IMR-90 (cell line): ENCODE measurements at regions not wholly inside any gene's neighbourhood (a gene's known extent, or its start where the extent isn't known, plus 50 kb on each side); places are given as distances from the start of the nearest gene placed in this dataset.

Experiments used
- ATAC-seq: fragments of 200-7000 bp; cut with Tn5 transposase; 2 replicates; pipeline ENCODE4 v1.9.1; 2020; ENCODE audit warnings: low read depth, mild to moderate bottlenecking, moderate library complexity
- BruUV-seq: library from RNA; stranded (reverse); fragments of 400-500 nt; replicated peaks from 2 replicates; lab custom pipeline; 2021; lab: Mats Ljungman, UMichigan
- CTCF ChIA-PET: fragments of 300-600 bp; formaldehyde crosslinking; extraction: SDS; loops from one replicate; lab custom pipeline; 2021; ENCODE audit warnings: antibody characterized with exemption; lab: Yijun Ruan, JAX
- POLR2A ChIA-PET: fragments of 300-600 bp; sonication (Branson Sonifier 250); formaldehyde crosslinking; loops from one replicate; lab custom pipeline; 2022; ENCODE audit warnings: antibody characterized with exemption; ENCODE audit not compliant: unreplicated experiment; lab: Charles Lee
- DNase-seq: peaks from one replicate; pipeline ENCODE4 v3.0.0; 2013
- H2AFZ ChIP-seq: replicated peaks from 2 replicates; pipeline ENCODE3; 2013; ENCODE audit warnings: low read length, mild to moderate bottlenecking; ENCODE audit not compliant: poor library complexity
- H2AK5ac ChIP-seq: 2 replicates; pipeline ENCODE4 v1.6.1; 2013; ENCODE audit warnings: low read depth, low read length, inconsistent platforms
- H2AK9ac ChIP-seq: replicated peaks from 2 replicates; pipeline ENCODE3; 2013; ENCODE audit warnings: mild to moderate bottlenecking, low read depth, low read length, moderate library complexity; ENCODE audit not compliant: poor library complexity
- H2BK120ac ChIP-seq: 2 replicates; pipeline ENCODE4 v1.6.1; 2013; ENCODE audit warnings: low read depth, low read length, inconsistent platforms
- H2BK15ac ChIP-seq: 3 replicates; pipeline ENCODE4 v1.6.1; 2013; ENCODE audit warnings: low read depth, low read length, inconsistent platforms
- H2BK20ac ChIP-seq: 2 replicates; pipeline ENCODE4 v1.6.1; 2013; ENCODE audit warnings: low read depth, mild to moderate bottlenecking, inconsistent platforms, low read length, moderate library complexity
- H2BK5ac ChIP-seq: 2 replicates; pipeline ENCODE4 v1.6.1; 2013; ENCODE audit warnings: mild to moderate bottlenecking, low read depth, low read length, inconsistent platforms; ENCODE audit not compliant: poor library complexity, severe bottlenecking
- H3K14ac ChIP-seq: replicated peaks from 2 replicates; pipeline ENCODE4 v1.6.1; 2013; ENCODE audit warnings: low read depth, low read length, inconsistent platforms
- H3K18ac ChIP-seq: 2 replicates; pipeline ENCODE4 v1.6.1; 2013; ENCODE audit warnings: low read depth, low read length, control low read depth
- H3K23ac ChIP-seq: 2 replicates; pipeline ENCODE4 v1.6.1; 2013; ENCODE audit warnings: low read depth, low read length, inconsistent platforms
- H3K27ac ChIP-seq: 2 replicates; pipeline ENCODE4 v1.5.1; 2013; ENCODE audit warnings: mild to moderate bottlenecking, control low read depth, low read length; ENCODE audit not compliant: insufficient read depth
- H3K27me3 ChIP-seq: 2 replicates; pipeline ENCODE4 v1.6.1; 2013; ENCODE audit warnings: low read length; ENCODE audit not compliant: control insufficient read depth, insufficient read depth
- H3K36me3 ChIP-seq: 2 replicates; pipeline ENCODE4 v1.6.1; 2013; ENCODE audit warnings: low read length, mixed read lengths; ENCODE audit not compliant: control insufficient read depth, insufficient read depth
- H3K4ac ChIP-seq: 2 replicates; pipeline ENCODE4 v1.6.1; 2013; ENCODE audit warnings: low read depth, low read length, inconsistent platforms
- H3K4me1 ChIP-seq: 2 replicates; pipeline ENCODE4 v1.6.1; 2013; ENCODE audit warnings: low read length, mixed read lengths; ENCODE audit not compliant: control insufficient read depth, insufficient read depth
- H3K4me2 ChIP-seq: 2 replicates; pipeline ENCODE4 v1.6.1; 2013; ENCODE audit warnings: low read depth, mild to moderate bottlenecking, control low read depth, low read length, moderate library complexity
- H3K4me3 ChIP-seq: 2 replicates; pipeline ENCODE4 v1.5.1; 2013; ENCODE audit warnings: low read depth, mild to moderate bottlenecking, control low read depth, low read length, moderate library complexity; ENCODE audit not compliant: insufficient read depth
- H3K56ac ChIP-seq: 2 replicates; pipeline ENCODE4 v1.6.1; 2013; ENCODE audit warnings: low read length, inconsistent platforms; ENCODE audit not compliant: insufficient read depth; ENCODE audit errors: extremely low read depth
- H3K79me1 ChIP-seq, 2 experiments: 2 replicates each; pipeline ENCODE4 v1.6.1; 2013; ENCODE audit warnings: low read length in 2 of 2, inconsistent platforms in 1 of 2, low read depth in 1 of 2
- H3K9ac ChIP-seq: 2 replicates; pipeline ENCODE4 v1.6.1; 2013; ENCODE audit warnings: low read depth, low read length, control low read depth
- H3K9me1 ChIP-seq: 2 replicates; pipeline ENCODE4 v1.6.1; 2013; ENCODE audit warnings: low read length, inconsistent platforms; ENCODE audit not compliant: insufficient read depth
- H3K9me3 ChIP-seq: 2 replicates; pipeline ENCODE4 v1.6.1; 2013; ENCODE audit warnings: low read length; ENCODE audit not compliant: control insufficient read depth, insufficient read depth
- H4K20me1 ChIP-seq: 2 replicates; pipeline ENCODE4 v1.6.1; 2013; ENCODE audit warnings: low read length, inconsistent platforms; ENCODE audit not compliant: insufficient read depth
- H4K5ac ChIP-seq: 2 replicates; pipeline ENCODE4 v1.6.1; 2013; ENCODE audit warnings: mild to moderate bottlenecking, low read depth, low read length, control low read depth
- H4K8ac ChIP-seq, 2 experiments: 2 replicates each; pipeline ENCODE4 v1.6.1; 2013; ENCODE audit warnings: low read depth in 2 of 2, low read length in 2 of 2, control low read depth in 1 of 2, inconsistent platforms in 1 of 2
- H4K91ac ChIP-seq: 2 replicates; pipeline ENCODE4 v1.6.1; 2013; ENCODE audit warnings: low read depth, low read length, inconsistent platforms; ENCODE audit not compliant: insufficient read depth
- MAZ ChIP-seq: IDR thresholded peaks from 2 replicates; pipeline ENCODE4 v1.6.1; 2012; ENCODE audit warnings: low read depth, mild to moderate bottlenecking, low read length, improper control_type of control experiment, moderate library complexity, borderline replicate concordance
- WGBS, 2 experiments: methylation state at CpG; one replicate each; pipeline versions ENCODE4 v1.1.5 to v1.1.7; 2013; ENCODE audit warnings: missing lambda C conversion rate in 2 of 2; ENCODE audit not compliant: insufficient read length in 1 of 2; ENCODE audit errors: extremely low coverage in 2 of 2; 5-methylcytosine and 5-hydroxymethylcytosine counted together
- dilution Hi-C: fragments of 300-500 bp; cut with HindIII; formaldehyde crosslinking; loops from one replicate; pipeline ENCODE4 v1.14.3; 2018; ENCODE audit warnings: low sequenced_read_pairs; ENCODE audit not compliant: unreplicated experiment
- in situ Hi-C: fragments of 300-500 bp; cut with MboI; formaldehyde crosslinking; loops from 3 replicates; pipeline ENCODE4 v1.14.3; 2019; ENCODE audit warnings: low sequenced_read_pairs, inconsistent platforms, mixed read lengths
- intact Hi-C: fragments of 100-400 bp; cut with micrococcal nuclease; formaldehyde crosslinking; loops from 2 replicates; pipeline ENCODE4 v1.10.0; 2022

DNA sequence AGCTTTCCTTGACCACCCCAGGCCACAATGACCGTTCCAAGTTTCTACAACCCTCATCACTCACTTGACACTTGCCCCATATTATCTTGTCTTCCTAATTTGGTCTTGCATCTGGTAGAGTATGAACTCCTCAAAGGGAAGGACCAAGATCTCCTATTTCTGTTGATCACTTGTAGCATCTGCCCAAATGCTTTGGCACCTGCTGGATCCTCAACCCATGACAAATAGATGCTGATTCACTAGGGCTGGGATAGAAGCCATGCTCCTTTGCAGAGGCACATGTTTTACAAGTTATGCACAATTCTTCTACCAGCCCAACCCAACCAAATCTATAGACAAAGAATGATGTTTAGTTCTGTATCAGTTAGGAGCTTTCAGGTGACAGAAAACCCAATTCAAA, 110.7 kb downstream of the UNC5CL start:
- Histone ChIP-seq H3K18ac (no peak overlapping the region), H4K91ac (no peak overlapping the region), H2AFZ (no peak overlapping the region), H2BK15ac (no peak overlapping the region), H3K14ac (no peak overlapping the region), H3K4me2 (no peak overlapping the region), H3K23ac (no peak overlapping the region), H4K20me1 (no peaks in the 10 kb centered on the region), H3K36me3 (no peaks in the 10 kb centered on the region), H3K79me1 (peaks cover 0 to 3% of the 10 kb centered on the region in 2 experiments; a peak in 1 of 4 replicates), H2BK5ac (no peak overlapping the region), H3K9me1 (peaks cover 2% of the 10 kb centered on the region), H2BK20ac (no peak overlapping the region), H2BK120ac (no peak overlapping the region), H3K4ac (no peak overlapping the region), H3K9me3 (no peaks in the 10 kb centered on the region), H3K4me3 (no peak overlapping the region), H3K4me1 (peaks cover 7% of the 10 kb centered on the region; the same call in 1 of the 2 replicates), H2AK5ac (no peak overlapping the region), H3K27ac (no peak overlapping the region), H2AK9ac (no peak overlapping the region), H4K8ac (no peak overlapping the region), H4K5ac (no peak overlapping the region), H3K9ac (no peak overlapping the region), H3K56ac (no peak overlapping the region), H3K27me3 (peaks cover 15% of the 10 kb centered on the region)
- TF ChIP-seq MAZ: no peak
- no TSS peak for BruUV-seq
- intact Hi-C loops: no loop called here
- no CpG with 5 or more reads among the region's 1 CpG for WGBS, 2 experiments
- CTCF ChIA-PET: no interaction called here
- POLR2A ChIA-PET: no interaction called here
- ATAC-seq (no peak), DNase-seq (no peak)
- in situ Hi-C loops: no loop called here
- dilution Hi-C loops: no loop called here
